Endothelial cell of umbilical vein (primary cell): ENCODE measurements at regions not wholly inside any gene's neighbourhood (a gene's known extent, or its start where the extent isn't known, plus 50 kb on each side); places are given as distances from the start of the nearest gene placed in this dataset.

Experiments
- BruUV-seq: library from RNA; stranded (reverse); fragments of 400-500 nt; replicated peaks from 2 replicates; lab custom pipeline; 2021; lab: Mats Ljungman, UMichigan
- CTCF ChIA-PET: fragments of 300-600, 350-600 bp; sonication (Branson Sonifier 250); formaldehyde crosslinking; loops from one replicate; lab custom pipeline; 2021; ENCODE audit warnings: antibody characterized with exemption, inconsistent platforms; lab: Charles Lee
- POLR2A ChIA-PET: fragments of 300-600, 350-600 bp; sonication (Branson Sonifier 250); formaldehyde crosslinking; loops from one replicate; lab custom pipeline; 2021; ENCODE audit warnings: antibody characterized with exemption, inconsistent platforms; lab: Charles Lee
- DNase-seq: peaks from one replicate; pipeline ENCODE4 v3.0.0-alpha.2; 2011; ENCODE audit warnings: low read depth, low spot score
- FAIRE-seq: peaks from 2 replicates; lab custom pipeline; 2011; peaks lifted over from hg19 to GRCh38; lab: Jason Lieb, UNC
- H2AFZ ChIP-seq: 2 replicates; pipeline ENCODE4 v1.6.0; 2012; ENCODE audit warnings: low read depth, low read length, control low read depth, inconsistent platforms
- H3K27ac ChIP-seq: 2 replicates; pipeline ENCODE4 v1.5.1; 2011; ENCODE audit warnings: low read depth, mild to moderate bottlenecking, control low read depth, low read length, moderate library complexity; ENCODE audit not compliant: insufficient read depth
- H3K27me3 ChIP-seq, 2 experiments: 2 replicates each; pipeline versions ENCODE4 v1.6.0 to v1.6.1; 2011; ENCODE audit warnings: low read length in 2 of 2, mixed read lengths in 1 of 2; ENCODE audit not compliant: control insufficient read depth in 2 of 2, insufficient read depth in 2 of 2
- H3K36me3 ChIP-seq, 2 experiments: 2 replicates in 1 of 2; 3 replicates in 1 of 2; pipeline ENCODE4 v1.5.1; 2011; ENCODE audit warnings: low read length in 2 of 2, mild to moderate bottlenecking in 1 of 2, moderate library complexity in 1 of 2; ENCODE audit not compliant: control insufficient read depth in 2 of 2, insufficient read depth in 2 of 2; ENCODE audit errors: extremely low read depth in 1 of 2
- H3K4me1 ChIP-seq: 3 replicates; pipeline ENCODE4 v1.5.1; 2011; ENCODE audit warnings: mild to moderate bottlenecking, low read length; ENCODE audit not compliant: control insufficient read depth, insufficient read depth; ENCODE audit errors: extremely low read depth
- H3K4me2 ChIP-seq: 2 replicates; pipeline ENCODE4 v1.6.1; 2011; ENCODE audit warnings: low read length, control low read depth, mixed read lengths; ENCODE audit not compliant: insufficient read depth
- H3K4me3 ChIP-seq, 3 experiments: fragments of 200-600 bp in 1 of 3; sonication (generic), shearing (Covaris generic) in 1 of 3; replicated peaks in 1 of 3; 2 replicates each; pipeline ENCODE4 v1.5.1; 2011 to 2016; ENCODE audit warnings: control low read depth in 3 of 3, low read length in 3 of 3, mild to moderate bottlenecking in 2 of 3, inconsistent platforms in 1 of 3, low read depth in 1 of 3, moderate library complexity in 1 of 3; ENCODE audit not compliant: insufficient read depth in 1 of 3
- H3K79me2 ChIP-seq: 2 replicates; pipeline ENCODE4 v1.6.0; 2012; ENCODE audit warnings: low read length, inconsistent platforms; ENCODE audit not compliant: control insufficient read depth, insufficient read depth
- H3K9ac ChIP-seq: replicated peaks from 2 replicates; pipeline ENCODE3; 2011; ENCODE audit warnings: low read length, control low read depth; ENCODE audit not compliant: insufficient read depth; ENCODE audit errors: extremely low read depth
- H3K9me1 ChIP-seq: replicated peaks from 3 replicates; pipeline ENCODE4 v1.6.0; 2011; ENCODE audit warnings: mild to moderate bottlenecking, low read length; ENCODE audit not compliant: control insufficient read depth, insufficient read depth; ENCODE audit errors: extremely low read depth
- H3K9me3 ChIP-seq: replicated peaks from 2 replicates; pipeline ENCODE4 v1.5.1; 2012; ENCODE audit warnings: low read length, inconsistent platforms; ENCODE audit not compliant: control insufficient read depth, insufficient read depth
- H4K20me1 ChIP-seq: replicated peaks from 2 replicates; pipeline ENCODE3; 2011; ENCODE audit warnings: mild to moderate bottlenecking, low read length; ENCODE audit not compliant: control insufficient read depth, insufficient read depth; ENCODE audit errors: extremely low read depth
- EZH2 ChIP-seq: IDR thresholded peaks from 2 replicates; pipeline ENCODE4 v1.6.1; 2012; ENCODE audit warnings: borderline replicate concordance, low read depth, mild to moderate bottlenecking, moderate library complexity, low read length, inconsistent platforms; ENCODE audit not compliant: severe bottlenecking
- FOS ChIP-seq: IDR thresholded peaks from 2 replicates; pipeline ENCODE4 v1.6.1; 2011; ENCODE audit warnings: mild to moderate bottlenecking, low read length, moderate library complexity, borderline replicate concordance; ENCODE audit not compliant: insufficient read depth
- GATA2 ChIP-seq: IDR thresholded peaks from 2 replicates; pipeline ENCODE4 v1.7.0; 2011; ENCODE audit warnings: low read depth, mild to moderate bottlenecking, moderate library complexity, mixed read lengths, low read length; ENCODE audit not compliant: insufficient read length, insufficient read depth
- JUN ChIP-seq: IDR thresholded peaks from 2 replicates; pipeline ENCODE4 v1.6.1; 2011; ENCODE audit warnings: borderline replicate concordance, low read depth; ENCODE audit not compliant: insufficient read length, insufficient read depth
- MYC ChIP-seq: IDR thresholded peaks from one replicate; pipeline ENCODE4 v1.6.1; 2011; ENCODE audit warnings: mild to moderate bottlenecking, low read depth, low read length
- POLR2A ChIP-seq: IDR thresholded peaks from 2 replicates; pipeline ENCODE4 v1.6.1; 2012; ENCODE audit warnings: low read depth, mild to moderate bottlenecking, control low read depth, low read length
- POLR2AphosphoS5 ChIP-seq: IDR thresholded peaks from 2 replicates; pipeline ENCODE4 v1.6.1; 2012; ENCODE audit warnings: low read depth, mild to moderate bottlenecking, control low read depth, low read length, moderate library complexity; ENCODE audit not compliant: insufficient read depth
- dilution Hi-C: fragments of 300-500 bp; cut with MboI; formaldehyde crosslinking; loops from one replicate; pipeline ENCODE4 v1.15.0; 2019; ENCODE audit warnings: low sequenced_read_pairs; ENCODE audit not compliant: extremely low pct_ligation_motif_present
- intact Hi-C: fragments of 100-400 bp; cut with micrococcal nuclease; formaldehyde crosslinking; loops from one replicate; pipeline ENCODE4 v1.10.0; 2022
- TF ChIP-seq, protein P1 (sequence below): IDR thresholded peaks from 2 replicates; pipeline ENCODE4 v1.6.1; 2011; ENCODE audit not compliant: insufficient read depth, insufficient read length
- TF ChIP-seq, protein P2 (sequence below), 2 donors: IDR thresholded peaks; 1 replicate in 1 of 2; 2 replicates in 1 of 2; pipeline ENCODE4 v1.5.1; 2011; ENCODE audit warnings: low read length in 2 of 2, mild to moderate bottlenecking in 2 of 2, moderate library complexity in 2 of 2, control low read depth in 1 of 2, inconsistent platforms in 1 of 2, low read depth in 1 of 2; ENCODE audit not compliant: insufficient read depth in 1 of 2; ENCODE audit errors: extremely low read depth in 1 of 2

DNA sequence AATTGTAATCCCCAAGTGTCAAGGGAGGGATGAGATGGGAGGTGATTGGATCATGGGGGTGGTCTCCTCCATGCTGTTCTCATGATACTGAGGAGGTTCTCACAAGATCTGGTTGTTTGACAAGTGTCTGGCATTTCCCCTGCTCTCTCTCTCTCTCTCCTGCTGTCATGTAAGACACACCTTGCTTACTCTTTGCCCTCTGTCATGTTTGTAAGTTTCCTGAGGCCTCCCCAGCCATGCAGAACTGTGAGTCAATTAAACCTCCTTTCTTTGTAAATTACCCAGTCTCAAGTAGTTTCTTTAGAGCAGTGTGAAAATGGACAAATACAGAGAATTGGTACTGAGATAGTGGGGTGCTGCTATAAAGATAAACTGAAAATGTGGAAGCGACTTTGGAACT is 207.9 kb downstream of the HINT1 start:
- CTCF ChIA-PET, result no interaction called here
- H3K9me3 ChIP-seq, result no peaks in the 10 kb centered on the region
- FAIRE-seq (no peak), DNase-seq (no peak)
- H3K9me1 ChIP-seq, result no peaks in the 10 kb centered on the region
- no peak for TF ChIP-seq FOS
- no peaks in the 10 kb centered on the region for H3K36me3 ChIP-seq
- no peaks in the 10 kb centered on the region for H4K20me1 ChIP-seq
- BruUV-seq, result no TSS peak
- no peaks in the 10 kb centered on the region for H3K4me1 ChIP-seq
- H3K4me3 ChIP-seq, result no peak overlapping the region
- no peak overlapping the region for H3K27ac ChIP-seq
- H3K79me2 ChIP-seq, result no peaks in the 10 kb centered on the region
- H3K9ac ChIP-seq, result no peak overlapping the region
- intact Hi-C loops (no loop called here), dilution Hi-C loops (no loop called here)
- no peak overlapping the region for H3K4me2 ChIP-seq
- no peak overlapping the region for H2AFZ ChIP-seq
- H3K27me3 ChIP-seq, result no peaks in the 10 kb centered on the region
- POLR2A ChIA-PET, result no interaction called here

DNA sequence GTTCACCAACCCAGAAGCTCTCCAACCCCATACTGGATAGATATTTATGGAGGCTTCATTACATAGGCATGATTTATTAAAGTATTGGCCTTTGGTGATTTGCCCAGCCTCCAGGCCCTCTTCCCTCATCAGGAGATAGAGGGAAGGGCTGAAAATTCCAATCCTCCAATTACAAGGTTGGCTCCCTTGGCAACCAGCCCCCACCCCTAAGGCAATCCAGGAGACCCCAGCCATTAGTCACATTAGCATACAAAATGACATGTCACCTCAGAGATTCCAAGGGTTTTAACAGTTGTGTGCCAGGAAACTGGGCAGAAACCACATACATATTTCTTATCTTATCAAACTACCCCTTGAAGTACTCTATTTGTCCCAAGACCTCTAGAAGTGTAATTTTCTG is 210.0 kb downstream of the HINT1 start:
- H3K4me1 ChIP-seq, result no peaks in the 10 kb centered on the region
- intact Hi-C loops, result no loop called here
- ChIA-PET POLR2A (no interaction called here), CTCF (no interaction called here)
- dilution Hi-C loops, result no loop called here
- no peak overlapping the region for H3K4me3 ChIP-seq
- no peaks in the 10 kb centered on the region for H3K9me1 ChIP-seq
- no peaks in the 10 kb centered on the region for H3K79me2 ChIP-seq
- H3K27me3 ChIP-seq, result no peaks in the 10 kb centered on the region
- no peak overlapping the region for H3K9ac ChIP-seq
- no peak overlapping the region for H2AFZ ChIP-seq
- TF ChIP-seq JUN (no peak), EZH2 (no peak), POLR2A (no peak), POLR2AphosphoS5 (no peak), MYC (no peak), FOS (no peak), GATA2 (no peak)
- TF ChIP-seq, protein P1, sequence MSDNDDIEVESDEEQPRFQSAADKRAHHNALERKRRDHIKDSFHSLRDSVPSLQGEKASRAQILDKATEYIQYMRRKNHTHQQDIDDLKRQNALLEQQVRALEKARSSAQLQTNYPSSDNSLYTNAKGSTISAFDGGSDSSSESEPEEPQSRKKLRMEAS, result no peak
- TF ChIP-seq, protein P2, sequence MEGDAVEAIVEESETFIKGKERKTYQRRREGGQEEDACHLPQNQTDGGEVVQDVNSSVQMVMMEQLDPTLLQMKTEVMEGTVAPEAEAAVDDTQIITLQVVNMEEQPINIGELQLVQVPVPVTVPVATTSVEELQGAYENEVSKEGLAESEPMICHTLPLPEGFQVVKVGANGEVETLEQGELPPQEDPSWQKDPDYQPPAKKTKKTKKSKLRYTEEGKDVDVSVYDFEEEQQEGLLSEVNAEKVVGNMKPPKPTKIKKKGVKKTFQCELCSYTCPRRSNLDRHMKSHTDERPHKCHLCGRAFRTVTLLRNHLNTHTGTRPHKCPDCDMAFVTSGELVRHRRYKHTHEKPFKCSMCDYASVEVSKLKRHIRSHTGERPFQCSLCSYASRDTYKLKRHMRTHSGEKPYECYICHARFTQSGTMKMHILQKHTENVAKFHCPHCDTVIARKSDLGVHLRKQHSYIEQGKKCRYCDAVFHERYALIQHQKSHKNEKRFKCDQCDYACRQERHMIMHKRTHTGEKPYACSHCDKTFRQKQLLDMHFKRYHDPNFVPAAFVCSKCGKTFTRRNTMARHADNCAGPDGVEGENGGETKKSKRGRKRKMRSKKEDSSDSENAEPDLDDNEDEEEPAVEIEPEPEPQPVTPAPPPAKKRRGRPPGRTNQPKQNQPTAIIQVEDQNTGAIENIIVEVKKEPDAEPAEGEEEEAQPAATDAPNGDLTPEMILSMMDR (IDR thresholded peaks at IDR 0.05; ENCODE audit: extremely low read depth in 1 of 2, insufficient read depth in 1 of 2, low read depth in 1 of 2, low read length in 2 of 2), result no peak
- BruUV-seq, result no TSS peak
- no peak for DNase-seq
- H3K36me3 ChIP-seq, result no peaks in the 10 kb centered on the region
- H4K20me1 ChIP-seq, result no peaks in the 10 kb centered on the region
- H3K4me2 ChIP-seq, result no peak overlapping the region
- no peaks in the 10 kb centered on the region for H3K9me3 ChIP-seq
- no peak for FAIRE-seq
- H3K27ac ChIP-seq, result no peak overlapping the region
